ENCODE measurements at regions not wholly inside any gene's neighbourhood (a gene's known extent, or its start where the extent isn't known, plus 50 kb on each side); places are given as distances from the start of the nearest gene placed in this dataset.

GRCh38 chr5:10921160-10921559, 160.1 kb upstream of the DAP start:
- H4K20me1 ChIP-seq (ENCODE audit: insufficient read depth, low read length): no peaks in the 10 kb centered on the region
- WGBS (ENCODE audit: insufficient coverage): 93% methylated on average over 2 of the region's 3 CpGs

GRCh38 chr5:10920400-10920799, 159.4 kb upstream of the DAP start:
- no peak overlapping the region for H3K9ac ChIP-seq (ENCODE audit: insufficient read depth, low read length, poor library complexity, severe bottlenecking)
- no peaks in the 10 kb centered on the region for H3K79me2 ChIP-seq (ENCODE audit: insufficient read depth, low read length)
- no peaks in the 10 kb centered on the region for H3K36me3 Mint-ChIP-seq
- no peak overlapping the region for H3K4me2 ChIP-seq (replicated peaks; ENCODE audit: extremely low read depth, low read length, poor library complexity, severe bottlenecking)
- peaks cover 3 to 8% (median 5%) of the 10 kb centered on the region in 3 donors for H3K27me3 Mint-ChIP-seq (ENCODE audit: low read depth in 3 of 3)
- H3K27ac Mint-ChIP-seq: no peak overlapping the region
- H3K9me3 ChIP-seq (replicated peaks in 1 of 2; ENCODE audit: control insufficient read depth in 1 of 2, insufficient read depth in 1 of 2, low read length in 2 of 2): no peaks in the 10 kb centered on the region
- H3K27me3 ChIP-seq (ENCODE audit: control insufficient read depth in 2 of 2, insufficient read depth in 2 of 2, low read length in 2 of 2): peaks cover 0 to 3% of the 10 kb centered on the region in 2 donors
- no peaks in the 10 kb centered on the region for H3K36me3 ChIP-seq (replicated peaks in 1 of 2; ENCODE audit: control insufficient read depth in 1 of 2, insufficient read depth in 2 of 2, low read length in 2 of 2)
- no peaks in the 10 kb centered on the region for H3K4me1 ChIP-seq (ENCODE audit: control insufficient read depth in 1 of 2, insufficient read depth in 2 of 2, low read length in 2 of 2)
- DNase-seq: no peak
- no peak overlapping the region for H3K4me3 Mint-ChIP-seq
- H3K4me1 Mint-ChIP-seq: no peaks in the 10 kb centered on the region
- intact Hi-C loops (cut with micrococcal nuclease): no loop called here
- peaks cover 0 to 3% (median 0%) of the 10 kb centered on the region in 7 donors for H3K9me3 Mint-ChIP-seq
- H2AFZ ChIP-seq (ENCODE audit: insufficient read depth, low read depth, low read length, poor library complexity, severe bottlenecking): no peak overlapping the region
- WGBS (ENCODE audit: insufficient coverage): 67% methylated on average over 1 of the region's 2 CpGs
- no peak overlapping the region for H3K4me3 ChIP-seq (replicated peaks in 1 of 3; ENCODE audit: low read depth in 2 of 3, low read length in 3 of 3)
- no peak for TF ChIP-seq CTCF (IDR thresholded peaks at IDR 0.05)
- H3K27ac ChIP-seq (ENCODE audit: low read depth in 1 of 2, low read length in 2 of 2): no peak overlapping the region
- H4K20me1 ChIP-seq (ENCODE audit: insufficient read depth, low read length): no peaks in the 10 kb centered on the region

More at GRCh38 chr5:10921160-10921559, 160.1 kb upstream of the DAP start:
- Histone ChIP-seq H3K36me3 (replicated peaks in 1 of 2; ENCODE audit: control insufficient read depth in 1 of 2, insufficient read depth in 2 of 2, low read length in 2 of 2) (no peaks in the 10 kb centered on the region), H3K4me1 (ENCODE audit: control insufficient read depth in 1 of 2, insufficient read depth in 2 of 2, low read length in 2 of 2) (no peaks in the 10 kb centered on the region), H3K79me2 (ENCODE audit: insufficient read depth, low read length) (no peaks in the 10 kb centered on the region), H3K27me3 (ENCODE audit: control insufficient read depth in 2 of 2, insufficient read depth in 2 of 2, low read length in 2 of 2) (no peaks in the 10 kb centered on the region), H3K9ac (ENCODE audit: insufficient read depth, low read length, poor library complexity, severe bottlenecking) (no peak overlapping the region), H3K27ac (ENCODE audit: low read depth in 1 of 2, low read length in 2 of 2) (no peak overlapping the region), H2AFZ (ENCODE audit: insufficient read depth, low read depth, low read length, poor library complexity, severe bottlenecking) (no peak overlapping the region), H3K9me3 (replicated peaks in 1 of 2; ENCODE audit: control insufficient read depth in 1 of 2, insufficient read depth in 1 of 2, low read length in 2 of 2) (no peaks in the 10 kb centered on the region), H3K4me2 (replicated peaks; ENCODE audit: extremely low read depth, low read length, poor library complexity, severe bottlenecking) (no peak overlapping the region), H3K4me3 (replicated peaks in 1 of 3; ENCODE audit: low read depth in 2 of 3, low read length in 3 of 3) (no peak overlapping the region)
- H3K4me3 Mint-ChIP-seq: no peak overlapping the region
- peaks cover 0 to 5% (median 0%) of the 10 kb centered on the region in 7 donors for H3K9me3 Mint-ChIP-seq
- H3K4me1 Mint-ChIP-seq: no peaks in the 10 kb centered on the region
- no peak for DNase-seq
- H3K27me3 Mint-ChIP-seq (ENCODE audit: low read depth in 3 of 3): peaks cover 0 to 5% (median 3%) of the 10 kb centered on the region in 3 donors
- no peak for TF ChIP-seq CTCF (IDR thresholded peaks at IDR 0.05)
- intact Hi-C loops (cut with micrococcal nuclease): no loop called here
- no peaks in the 10 kb centered on the region for H3K36me3 Mint-ChIP-seq
- H3K27ac Mint-ChIP-seq: no peak overlapping the region

All from CD14-positive monocyte (primary cell).